ENCODE measurements at regions not wholly inside any gene's neighbourhood (a gene's known extent, or its start where the extent isn't known, plus 50 kb on each side); places are given as distances from the start of the nearest gene placed in this dataset.

- Mint-ChIP-seq H3K4me3 (ENCODE audit: unreplicated experiment) (no peak overlapping the region), H3K27me3 (ENCODE audit: insufficient read depth, unreplicated experiment) (no peaks in the 10 kb centered on the region), H3K9me3 (ENCODE audit: unreplicated experiment) (no peaks in the 10 kb centered on the region), H3K27ac (ENCODE audit: low read depth, unreplicated experiment) (no peak overlapping the region), H3K4me1 (ENCODE audit: insufficient read depth, unreplicated experiment) (no peaks in the 10 kb centered on the region), H3K36me3 (ENCODE audit: insufficient read depth, unreplicated experiment) (no peaks in the 10 kb centered on the region)
- TF ChIP-seq, protein P1, sequence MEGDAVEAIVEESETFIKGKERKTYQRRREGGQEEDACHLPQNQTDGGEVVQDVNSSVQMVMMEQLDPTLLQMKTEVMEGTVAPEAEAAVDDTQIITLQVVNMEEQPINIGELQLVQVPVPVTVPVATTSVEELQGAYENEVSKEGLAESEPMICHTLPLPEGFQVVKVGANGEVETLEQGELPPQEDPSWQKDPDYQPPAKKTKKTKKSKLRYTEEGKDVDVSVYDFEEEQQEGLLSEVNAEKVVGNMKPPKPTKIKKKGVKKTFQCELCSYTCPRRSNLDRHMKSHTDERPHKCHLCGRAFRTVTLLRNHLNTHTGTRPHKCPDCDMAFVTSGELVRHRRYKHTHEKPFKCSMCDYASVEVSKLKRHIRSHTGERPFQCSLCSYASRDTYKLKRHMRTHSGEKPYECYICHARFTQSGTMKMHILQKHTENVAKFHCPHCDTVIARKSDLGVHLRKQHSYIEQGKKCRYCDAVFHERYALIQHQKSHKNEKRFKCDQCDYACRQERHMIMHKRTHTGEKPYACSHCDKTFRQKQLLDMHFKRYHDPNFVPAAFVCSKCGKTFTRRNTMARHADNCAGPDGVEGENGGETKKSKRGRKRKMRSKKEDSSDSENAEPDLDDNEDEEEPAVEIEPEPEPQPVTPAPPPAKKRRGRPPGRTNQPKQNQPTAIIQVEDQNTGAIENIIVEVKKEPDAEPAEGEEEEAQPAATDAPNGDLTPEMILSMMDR (IDR thresholded peaks at IDR 0.05; ENCODE audit: unreplicated experiment) = no peak
- BruUV-seq (replicated peaks) = no TSS peak
- ChIA-PET POLR2A (no interaction called here), CTCF (interaction anchor here (0.9 kb wide), 1 partner anchor 357 kb away, joined by 3 read pairs; no protein-coding TSS in a partner anchor)
- intact Hi-C loops (cut with micrococcal nuclease) = no loop called here
- no peak for DNase-seq (ENCODE audit: unreplicated experiment)
Measured at GRCh38 chr14:101230161-101230850, 326.8 kb upstream of the RTL1 start.

- ChIA-PET CTCF (interaction anchor here (0.9 kb wide), 1 partner anchor 357 kb away, joined by 3 read pairs; no protein-coding TSS in a partner anchor), POLR2A (no interaction called here)
- Mint-ChIP-seq H3K27me3 (ENCODE audit: insufficient read depth, unreplicated experiment) (no peaks in the 10 kb centered on the region), H3K9me3 (ENCODE audit: unreplicated experiment) (no peaks in the 10 kb centered on the region), H3K27ac (ENCODE audit: low read depth, unreplicated experiment) (no peak overlapping the region), H3K4me3 (ENCODE audit: unreplicated experiment) (no peak overlapping the region), H3K4me1 (ENCODE audit: insufficient read depth, unreplicated experiment) (no peaks in the 10 kb centered on the region), H3K36me3 (ENCODE audit: insufficient read depth, unreplicated experiment) (no peaks in the 10 kb centered on the region)
- no peak for DNase-seq (ENCODE audit: unreplicated experiment)
- no TSS peak for BruUV-seq (replicated peaks)
- TF ChIP-seq, protein P1 (IDR thresholded peaks at IDR 0.05; ENCODE audit: unreplicated experiment) = no peak
- intact Hi-C loops (cut with micrococcal nuclease) = no loop called here
Measured at GRCh38 chr14:101230851-101231550, 327.5 kb upstream of the RTL1 start.

DNA sequence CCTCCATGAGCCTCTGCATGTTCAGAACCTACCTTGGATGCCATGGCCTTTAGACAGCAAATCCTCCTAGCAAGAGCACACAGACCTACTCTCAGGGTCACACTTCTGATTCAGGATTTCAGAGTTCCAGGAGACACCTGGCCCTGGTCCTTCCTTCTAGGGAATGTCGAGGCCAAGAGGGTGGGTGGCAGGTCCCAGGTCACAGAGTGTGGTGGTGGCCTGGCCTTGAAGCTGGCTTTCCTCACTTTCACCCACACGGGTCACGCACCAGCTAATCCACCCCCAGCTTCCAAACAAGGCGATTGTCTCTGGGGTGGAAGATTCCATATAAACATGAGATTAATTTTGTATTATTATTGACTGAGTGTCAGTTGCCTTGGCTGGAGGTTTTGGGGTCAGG is 328.3 kb upstream of the RTL1 start:
- Mint-ChIP-seq H3K27me3 (ENCODE audit: insufficient read depth, unreplicated experiment) (no peaks in the 10 kb centered on the region), H3K27ac (ENCODE audit: low read depth, unreplicated experiment) (no peak overlapping the region), H3K36me3 (ENCODE audit: insufficient read depth, unreplicated experiment) (no peaks in the 10 kb centered on the region), H3K4me3 (ENCODE audit: unreplicated experiment) (no peak overlapping the region), H3K4me1 (ENCODE audit: insufficient read depth, unreplicated experiment) (no peaks in the 10 kb centered on the region), H3K9me3 (ENCODE audit: unreplicated experiment) (no peaks in the 10 kb centered on the region)
- DNase-seq (ENCODE audit: unreplicated experiment) = no peak
- no TSS peak for BruUV-seq (replicated peaks)
- ChIA-PET POLR2A (no interaction called here), CTCF (interaction anchor here (1.1 kb wide), 1 partner anchor 789 kb away, joined by 3 read pairs; no protein-coding TSS in a partner anchor)
- TF ChIP-seq, protein P1 (IDR thresholded peaks at IDR 0.05; ENCODE audit: unreplicated experiment) = no peak
- intact Hi-C loops (cut with micrococcal nuclease) = no loop called here

DNA sequence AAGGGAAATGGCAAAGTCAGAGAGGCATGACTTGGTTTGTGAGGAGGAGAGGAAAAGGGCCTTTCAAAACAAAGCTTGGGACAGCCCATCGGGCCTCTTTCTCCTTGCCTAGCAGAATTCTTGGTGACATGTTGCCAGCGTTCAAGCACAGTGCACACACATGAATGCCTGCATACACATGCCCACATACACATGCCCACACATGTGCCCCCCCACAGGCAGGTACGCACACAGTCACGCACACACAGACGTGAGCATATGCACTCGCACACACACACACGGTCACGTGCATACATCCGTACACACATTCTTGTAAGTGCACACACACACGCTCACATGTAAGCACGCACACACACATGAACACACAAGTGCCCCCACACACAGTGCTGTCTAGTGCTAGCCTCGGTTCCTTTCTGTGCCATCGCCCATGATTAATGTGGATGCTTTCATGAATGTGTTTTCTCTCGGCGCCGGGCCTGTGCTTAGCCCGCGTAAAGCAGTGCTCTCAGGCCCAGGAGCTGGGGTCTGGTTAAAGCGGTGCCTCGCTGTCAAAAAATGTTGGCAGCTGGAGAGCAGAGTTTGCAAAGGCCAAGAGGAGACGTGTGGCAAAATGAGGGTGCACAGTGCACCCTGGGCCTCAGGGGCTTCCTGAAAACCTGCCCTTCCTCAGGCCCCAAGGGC is 328.8 kb upstream of the DIO3 start:
- Mint-ChIP-seq H3K4me3 (ENCODE audit: unreplicated experiment) (no peak overlapping the region), H3K27ac (ENCODE audit: low read depth, unreplicated experiment) (no peak overlapping the region), H3K27me3 (ENCODE audit: insufficient read depth, unreplicated experiment) (no peaks in the 10 kb centered on the region), H3K36me3 (ENCODE audit: insufficient read depth, unreplicated experiment) (no peaks in the 10 kb centered on the region), H3K9me3 (ENCODE audit: unreplicated experiment) (no peaks in the 10 kb centered on the region), H3K4me1 (ENCODE audit: insufficient read depth, unreplicated experiment) (no peaks in the 10 kb centered on the region)
- DNase-seq (ENCODE audit: unreplicated experiment) = no peak
- TF ChIP-seq, protein P1 (IDR thresholded peaks at IDR 0.05; ENCODE audit: unreplicated experiment) = no peak
- BruUV-seq (replicated peaks) = no TSS peak
- POLR2A ChIA-PET = no interaction called here
- CTCF ChIA-PET = interaction anchor here (0.6 to 1.1 kb wide), 2 partner anchors 45 to 790 kb away, joined by 3 read pairs; no protein-coding TSS in a partner anchor
- intact Hi-C loops (cut with micrococcal nuclease) = no loop called here
